ENCODE measurements at regions not wholly inside any gene's neighbourhood (a gene's known extent, or its start where the extent isn't known, plus 50 kb on each side); places are given as distances from the start of the nearest gene placed in this dataset.
"Not testable (repeated sequence)": the region's sequence is repeated elsewhere in the genome, so short reads cannot be mapped to it uniquely, and the experiment has no call there.

GRCh38 chr7:69393912-69394311 lies 204.4 kb upstream of the AUTS2 start:
- DNase-seq (ENCODE audit: low spot score), result not testable (repeated sequence)

GRCh38 chr7:69395061-69395714 lies 203.1 kb upstream of the AUTS2 start:
- DNase-seq (ENCODE audit: low spot score), result no peak

GRCh38 chr7:69398986-69399385 lies 199.3 kb upstream of the AUTS2 start:
- no peak for DNase-seq (ENCODE audit: low spot score)

DNA sequence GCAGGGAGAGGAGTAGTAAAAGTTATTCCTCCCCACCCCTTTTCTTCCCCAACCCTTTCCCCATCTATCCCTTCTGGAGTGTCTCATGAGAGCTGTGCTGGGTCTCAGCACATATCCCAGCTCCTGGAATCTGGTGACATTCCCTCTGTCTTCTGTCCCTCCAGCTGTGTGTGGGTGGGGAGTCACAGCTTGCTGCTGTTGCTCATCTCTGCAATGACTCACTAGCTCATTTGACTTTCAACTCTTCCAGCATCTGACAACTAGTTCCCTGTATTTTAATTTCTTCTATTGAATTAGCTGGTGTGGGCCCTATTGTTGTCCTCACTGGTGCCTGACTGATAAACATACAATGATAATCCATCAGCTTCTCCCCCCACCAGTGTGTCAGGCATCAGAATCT lies 198.9 kb upstream of the AUTS2 start:
- no peak for DNase-seq (ENCODE audit: low spot score)

DNA sequence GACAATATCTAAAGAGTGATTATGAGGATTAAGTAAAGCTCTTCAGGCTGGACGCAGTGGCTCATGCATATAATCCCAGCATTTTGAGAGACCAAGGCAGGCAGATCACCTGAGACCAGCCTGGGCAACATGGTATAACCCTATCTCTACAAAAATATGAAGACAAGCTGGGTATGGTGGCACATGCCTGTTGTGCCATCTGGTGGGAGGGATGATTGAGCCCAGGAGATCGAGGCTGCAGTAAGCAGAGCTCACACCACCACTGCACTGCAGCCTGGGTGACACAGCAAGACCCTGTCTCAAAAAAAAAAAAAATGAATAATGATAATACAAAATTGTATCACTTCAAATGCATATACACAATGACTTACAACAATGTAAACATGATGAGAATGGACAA lies 195.6 kb upstream of the AUTS2 start:
- DNase-seq (ENCODE audit: low spot score), result no peak

GRCh38 chr7:69403169-69403568 lies 195.1 kb upstream of the AUTS2 start:
- no peak for DNase-seq (ENCODE audit: low spot score)

DNA sequence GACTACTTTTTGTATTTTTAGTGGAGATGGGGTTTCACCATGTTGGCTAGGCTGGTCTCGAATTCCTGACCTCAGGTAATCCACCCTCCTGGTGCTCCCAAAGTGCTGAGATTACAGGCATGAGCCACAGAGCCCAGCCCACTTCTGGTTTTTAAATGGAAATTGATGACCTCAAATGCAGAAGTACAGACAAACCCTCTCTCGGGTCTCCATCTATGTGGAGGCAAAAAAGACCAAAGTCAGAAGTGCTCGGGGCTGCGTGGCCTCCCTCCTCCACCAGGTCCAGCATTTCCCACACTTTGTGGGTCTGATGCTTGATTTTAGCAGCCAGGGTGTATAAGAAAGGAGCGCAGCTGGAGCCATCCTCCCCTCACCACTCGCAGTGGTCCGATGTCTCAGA lies 187.3 kb upstream of the AUTS2 start:
- DNase-seq (ENCODE audit: low spot score), result no peak

GRCh38 chr7:69411466-69411865 lies 186.8 kb upstream of the AUTS2 start:
- DNase-seq (ENCODE audit: low spot score), result no peak

DNA sequence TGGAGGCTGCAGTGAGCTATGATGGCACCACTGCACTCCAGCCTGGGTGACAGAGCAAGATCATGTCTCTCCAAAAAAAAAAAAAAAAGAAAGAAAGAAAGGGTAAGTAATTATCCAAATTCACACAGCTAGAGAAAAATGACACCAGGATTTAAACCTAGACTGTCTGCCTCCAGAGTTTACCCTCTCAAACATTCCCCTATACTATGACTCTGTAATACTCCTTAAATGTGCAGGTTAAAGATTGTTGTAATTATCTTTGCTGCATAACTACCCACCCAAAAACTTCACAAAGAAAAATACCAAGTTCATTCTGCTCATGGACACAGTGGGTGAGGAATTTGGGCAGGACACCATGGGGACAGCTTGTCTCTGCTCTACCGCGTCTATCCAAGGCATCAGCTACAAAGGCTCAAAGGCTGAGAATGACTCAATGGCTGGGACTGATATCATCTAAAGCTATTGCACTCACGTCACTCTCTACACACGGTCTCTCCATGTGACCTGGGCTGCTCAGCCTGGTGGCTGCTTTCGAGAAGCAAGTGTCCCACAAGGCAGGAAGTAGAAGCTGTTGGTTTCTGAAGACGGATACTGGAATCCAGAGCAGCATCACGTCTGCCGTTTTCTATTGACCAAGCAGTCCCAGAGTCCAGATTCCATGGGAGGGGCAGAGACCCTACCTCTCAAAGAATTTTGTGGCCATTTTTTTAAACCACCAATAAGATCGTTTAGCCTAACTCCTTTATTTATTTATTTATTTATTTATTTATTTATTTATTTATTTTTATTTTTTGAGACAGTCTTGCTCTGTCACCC lies 185.7 kb upstream of the AUTS2 start:
- DNase-seq (ENCODE audit: low spot score), result no peak

- no peak for DNase-seq (ENCODE audit: low spot score)
Measured at GRCh38 chr7:69414555-69414954, 183.7 kb upstream of the AUTS2 start.

- DNase-seq (ENCODE audit: low spot score), result no peak
Measured at GRCh38 chr7:69418869-69419670, 179.2 kb upstream of the AUTS2 start.

- no peak for DNase-seq (ENCODE audit: low spot score)
Measured at GRCh38 chr7:69419934-69420333, 178.3 kb upstream of the AUTS2 start.

DNA sequence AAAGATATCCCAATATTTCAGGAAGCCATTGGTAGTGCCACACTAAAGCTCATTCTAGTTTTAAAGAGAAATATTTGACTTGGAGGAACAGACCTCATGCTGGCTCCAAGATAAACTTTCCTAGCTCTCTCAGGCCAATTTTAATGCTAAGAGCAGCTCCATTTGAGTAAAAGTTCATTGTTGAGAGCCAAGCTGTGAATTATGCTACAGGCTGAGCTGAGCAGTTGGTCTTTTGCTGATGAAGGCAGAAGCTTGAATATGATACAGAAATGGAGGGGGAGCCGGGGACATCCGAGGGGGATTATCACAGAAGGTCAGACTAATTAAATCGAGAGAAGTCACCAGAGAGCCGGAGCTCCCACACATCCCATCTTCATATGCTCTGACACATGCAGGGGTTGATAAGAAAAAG lies 175.7 kb upstream of the AUTS2 start:
- DNase-seq (ENCODE audit: low spot score), result no peak

DNA sequence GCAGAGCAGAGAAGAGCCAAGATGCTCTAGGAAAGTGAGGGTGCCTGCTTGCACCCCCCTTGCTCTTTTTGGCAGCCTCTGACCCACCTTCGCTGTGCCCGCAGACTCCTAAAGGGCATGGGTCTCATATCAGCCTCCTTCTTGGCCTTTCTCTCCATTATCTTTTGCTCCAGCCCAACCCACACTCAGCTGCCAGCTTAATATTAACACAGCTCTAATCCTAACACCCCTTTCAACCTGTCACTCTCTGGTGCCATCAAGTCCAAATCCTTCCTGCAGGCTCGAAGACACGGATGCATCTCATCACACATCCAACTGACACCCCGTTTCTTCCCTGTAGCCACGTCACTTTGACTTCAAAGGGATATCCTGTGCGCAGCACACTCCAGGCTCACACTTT lies 171.6 kb upstream of the AUTS2 start:
- no peak for DNase-seq (ENCODE audit: low spot score)

- DNase-seq (ENCODE audit: low spot score), result no peak
Measured at GRCh38 chr7:69428089-69428488, 170.2 kb upstream of the AUTS2 start.

- DNase-seq (ENCODE audit: low spot score), result no peak
Measured at GRCh38 chr7:69429911-69430383, 168.3 kb upstream of the AUTS2 start.

GRCh38 chr7:69430384-69431021 lies 167.8 kb upstream of the AUTS2 start:
- no peak for DNase-seq (ENCODE audit: low spot score)

GRCh38 chr7:69431626-69432025 lies 166.6 kb upstream of the AUTS2 start:
- no peak for DNase-seq (ENCODE audit: low spot score)

GRCh38 chr7:69432276-69432675 lies 166.0 kb upstream of the AUTS2 start:
- not testable (repeated sequence) for DNase-seq (ENCODE audit: low spot score)

- DNase-seq (ENCODE audit: low spot score), result no peak
Measured at GRCh38 chr7:69433081-69433480, 165.2 kb upstream of the AUTS2 start.

DNA sequence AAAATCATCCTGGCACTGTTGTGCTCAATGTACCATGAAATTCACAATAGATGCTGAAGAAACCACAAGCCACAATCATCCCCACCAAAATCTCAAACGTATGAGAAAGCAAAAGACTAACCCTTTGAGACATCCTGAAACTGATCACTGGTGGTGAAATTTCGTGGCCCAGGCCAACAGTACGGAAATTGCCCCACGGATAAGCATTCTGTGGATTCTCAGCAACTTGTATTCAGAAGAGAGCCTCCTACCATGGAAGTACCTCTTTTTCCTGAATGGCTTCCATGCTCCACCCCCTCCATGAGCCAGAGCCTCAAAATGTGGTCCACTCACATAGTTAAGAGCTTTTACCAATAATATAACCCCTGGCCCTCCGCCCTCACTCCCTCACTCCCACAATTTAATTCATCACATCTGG lies 163.9 kb upstream of the AUTS2 start:
- no peak for DNase-seq (ENCODE audit: low spot score)

- DNase-seq (ENCODE audit: low spot score), result no peak
Measured at GRCh38 chr7:69435711-69436110, 162.6 kb upstream of the AUTS2 start.

All from COLO829 (cell line).